NCI-H510A (cell line): ENCODE measurements at regions not wholly inside any gene's neighbourhood (a gene's known extent, or its start where the extent isn't known, plus 50 kb on each side); places are given as distances from the start of the nearest gene placed in this dataset.
"Not testable (repeated sequence)": the region's sequence is repeated elsewhere in the genome, so short reads cannot be mapped to it uniquely, and the experiment has no call there.

Experiments used
- DNase-seq: peaks from one replicate; lab custom pipeline; 2025; lab: John Stamatoyannopoulos, UW

DNA sequence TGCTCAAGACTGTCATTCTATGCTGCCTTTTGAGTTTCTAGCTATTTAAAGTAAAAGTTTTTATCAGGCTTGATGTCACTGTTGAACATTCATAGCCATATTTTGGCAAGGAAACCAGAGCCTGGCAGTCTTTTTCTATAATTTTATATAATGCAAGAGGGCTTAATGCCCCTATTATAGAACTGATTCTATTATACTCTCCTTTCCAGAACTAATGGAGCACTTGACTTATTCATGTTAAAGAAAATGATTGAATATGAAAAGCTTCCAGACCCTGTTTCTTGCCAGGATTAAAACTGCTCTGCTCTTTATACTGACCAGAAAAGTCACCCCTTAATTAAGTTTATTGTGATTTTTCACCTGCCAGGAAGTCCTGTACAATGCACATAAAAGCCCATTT lies 337.6 kb upstream of the CHRM2 start:
- no peak for DNase-seq

GRCh38 chr7:136528329-136528728 lies 340.1 kb upstream of the CHRM2 start:
- no peak for DNase-seq

GRCh38 chr7:136527554-136527953 lies 340.9 kb upstream of the CHRM2 start:
- DNase-seq, result no peak

- DNase-seq, result no peak
These were observed 341.9 kb upstream of the CHRM2 start for GRCh38 chr7:136526408-136527105.

DNA sequence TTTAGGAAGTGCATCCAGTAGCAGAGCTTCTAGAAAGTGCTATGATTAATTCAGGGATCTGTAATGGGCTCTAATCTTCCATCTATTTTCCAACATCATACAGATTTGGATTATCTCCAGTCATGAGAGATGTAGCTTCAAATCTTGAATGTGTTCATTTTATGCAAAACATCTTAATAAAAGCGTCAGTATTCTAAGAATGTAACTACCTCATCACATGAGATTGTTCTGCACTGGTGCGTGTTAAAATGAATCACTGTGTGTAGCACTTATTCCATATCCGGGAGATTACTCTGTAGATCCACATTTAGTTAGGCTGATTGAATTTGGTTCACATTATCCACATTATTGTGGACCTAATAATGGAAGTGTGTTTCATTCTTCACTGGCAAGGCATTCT lies 344.9 kb upstream of the CHRM2 start:
- no peak for DNase-seq

DNA sequence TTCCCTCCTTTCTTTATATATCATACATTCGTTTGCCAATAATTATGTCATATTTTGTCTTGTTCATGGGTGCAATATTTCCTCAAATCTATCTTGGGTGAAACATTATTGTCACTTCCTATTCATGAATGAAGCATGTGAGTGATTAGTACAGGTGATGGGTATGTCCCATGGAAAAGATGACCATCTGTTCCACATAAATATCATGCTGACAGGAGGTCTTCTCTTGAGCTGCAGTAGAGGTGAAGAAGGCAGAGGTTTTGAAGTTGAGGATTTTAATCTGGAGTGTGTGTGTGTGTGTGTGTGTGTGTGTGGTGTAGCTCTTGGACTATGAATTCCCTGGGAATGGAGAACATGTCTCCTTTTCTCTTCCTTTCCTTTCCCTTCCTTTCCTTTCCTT lies 350.5 kb upstream of the CHRM2 start:
- no peak for DNase-seq

DNA sequence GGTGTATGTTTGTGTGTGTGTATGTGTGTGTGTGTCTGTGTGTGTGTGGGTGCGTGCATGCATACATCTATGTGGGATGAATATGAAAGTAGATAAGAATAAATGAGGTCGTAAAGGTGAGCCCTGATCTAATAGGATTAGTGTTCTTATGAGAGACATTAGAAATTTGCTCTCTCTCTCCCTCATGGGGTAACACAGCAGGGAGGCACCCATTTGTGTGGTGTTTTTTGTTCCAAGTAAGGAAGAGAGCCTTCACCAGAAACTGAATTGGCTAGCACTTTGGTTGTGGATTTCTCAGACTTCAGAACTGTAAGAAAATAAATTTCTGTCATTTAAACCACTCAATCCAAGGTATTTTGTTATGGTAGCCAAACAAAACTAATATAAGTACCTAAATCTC lies 353.7 kb upstream of the CHRM2 start:
- no peak for DNase-seq

DNA sequence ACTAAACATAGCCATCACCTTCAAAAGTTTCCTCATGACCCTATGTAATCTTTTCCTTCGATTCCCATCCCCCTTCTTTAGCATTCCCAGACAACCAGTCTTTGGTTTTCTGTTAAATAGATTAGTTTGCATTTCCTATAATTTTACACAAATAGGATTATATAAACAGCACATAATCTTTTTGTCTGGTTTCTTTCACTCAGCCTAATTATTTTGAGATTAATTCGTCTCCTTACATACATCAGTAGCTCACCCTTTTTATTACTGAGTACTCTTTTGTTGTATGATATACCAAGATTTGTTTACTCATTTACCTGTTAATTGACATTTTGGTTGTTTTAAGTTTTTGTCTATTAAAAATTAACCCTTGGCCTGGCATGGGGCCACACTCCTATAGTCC lies 354.7 kb upstream of the CHRM2 start:
- DNase-seq, result no peak

GRCh38 chr7:136509466-136509865 lies 359.0 kb upstream of the CHRM2 start:
- no peak for DNase-seq

DNA sequence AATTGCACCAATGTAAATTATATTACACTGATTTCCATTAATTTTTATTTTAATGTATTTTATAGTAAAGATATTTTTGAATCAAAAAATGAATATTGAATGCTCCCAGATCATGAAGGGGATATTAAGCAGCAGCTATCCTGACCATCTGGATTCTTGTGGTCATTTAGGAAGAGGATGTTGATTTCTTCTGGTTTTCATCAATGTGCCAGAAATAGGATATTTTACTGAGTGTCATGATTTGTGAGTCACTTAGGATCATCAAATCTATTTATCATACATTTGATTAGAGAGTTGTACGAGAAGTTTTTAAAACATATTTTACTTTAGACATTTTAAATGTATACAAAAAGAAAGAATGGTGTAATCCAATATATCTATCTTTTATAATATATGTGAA lies 366.3 kb upstream of the CHRM2 start:
- no peak for DNase-seq

GRCh38 chr7:136501151-136501550 lies 367.3 kb upstream of the CHRM2 start:
- DNase-seq, result no peak

DNA sequence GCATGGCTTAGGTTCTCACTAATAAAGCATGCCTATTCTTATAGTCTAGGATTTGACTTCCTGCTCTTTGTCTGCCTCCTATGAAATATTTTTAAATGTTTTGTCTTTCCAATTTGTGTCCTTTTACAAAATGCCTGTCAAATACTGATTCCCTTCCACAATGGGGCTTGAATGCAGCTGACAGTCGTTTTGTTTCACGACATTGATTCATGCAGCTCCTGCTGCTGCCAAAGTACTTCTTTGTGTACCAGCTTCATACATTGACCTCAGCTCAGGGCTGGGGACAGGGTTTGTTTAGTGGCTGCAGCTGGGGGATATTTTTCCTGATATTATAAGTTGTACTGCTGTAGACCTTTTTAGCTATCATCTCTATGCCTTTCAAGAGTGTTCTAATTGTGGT lies 371.9 kb upstream of the CHRM2 start:
- DNase-seq, result no peak

DNA sequence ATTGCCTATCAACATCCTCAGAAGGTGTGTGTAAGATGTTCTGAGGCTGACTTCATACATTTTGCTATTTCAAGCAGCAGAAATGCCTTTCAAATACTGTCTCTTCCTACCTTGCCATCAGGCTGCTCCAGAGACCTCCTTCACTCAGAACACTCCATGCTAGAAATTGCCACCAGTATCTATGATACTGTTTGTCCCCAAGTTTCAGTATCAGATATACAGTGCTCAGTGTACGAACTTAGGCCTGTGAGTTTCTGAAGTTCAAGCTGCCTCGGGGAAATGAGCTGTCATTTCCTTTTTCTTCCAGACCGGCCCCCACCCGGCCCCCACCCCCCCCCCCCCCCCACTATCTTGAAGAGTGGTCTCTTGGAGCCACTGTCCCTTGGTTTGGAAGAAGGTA lies 373.4 kb upstream of the CHRM2 start:
- DNase-seq, result no peak

DNA sequence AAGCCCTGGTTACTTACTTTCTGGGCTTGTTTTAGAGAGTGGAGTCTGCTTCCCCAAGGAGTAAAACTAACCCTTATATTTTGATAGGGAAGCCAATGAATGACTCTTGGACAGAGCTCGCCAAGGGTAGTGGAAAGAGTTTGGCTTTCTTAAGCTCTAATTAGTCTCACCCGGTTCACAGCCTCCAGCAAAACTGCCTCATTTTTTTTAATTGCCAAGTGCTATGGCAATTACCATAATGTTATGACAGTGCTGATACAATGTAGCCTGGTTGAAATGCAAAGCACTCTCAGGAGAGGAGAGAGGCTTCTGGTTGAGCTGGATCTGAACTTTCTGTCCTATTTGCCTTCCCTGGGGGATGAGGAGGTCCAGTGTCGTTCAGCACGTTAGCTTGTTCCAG lies 376.1 kb upstream of the CHRM2 start:
- DNase-seq, result no peak

DNA sequence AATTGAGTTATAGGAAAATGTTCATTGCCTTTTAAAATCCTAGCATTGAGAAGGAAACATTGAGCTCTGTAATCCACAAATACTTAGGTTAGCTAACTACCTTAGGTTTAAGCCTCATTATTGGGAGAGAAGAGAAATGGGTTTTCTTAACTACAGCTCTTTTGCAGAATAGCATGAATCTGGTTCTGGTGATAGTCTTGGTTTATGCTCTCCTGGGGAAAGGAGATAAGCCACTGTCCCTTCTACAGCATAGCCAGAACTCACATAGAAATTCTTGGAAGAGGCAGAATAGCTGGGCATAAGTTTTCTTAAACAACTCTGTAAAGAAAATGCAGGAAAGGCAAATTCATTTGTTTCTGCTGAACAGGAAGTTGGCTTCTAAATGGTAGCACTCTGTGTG lies 378.6 kb upstream of the CHRM2 start:
- no peak for DNase-seq

DNA sequence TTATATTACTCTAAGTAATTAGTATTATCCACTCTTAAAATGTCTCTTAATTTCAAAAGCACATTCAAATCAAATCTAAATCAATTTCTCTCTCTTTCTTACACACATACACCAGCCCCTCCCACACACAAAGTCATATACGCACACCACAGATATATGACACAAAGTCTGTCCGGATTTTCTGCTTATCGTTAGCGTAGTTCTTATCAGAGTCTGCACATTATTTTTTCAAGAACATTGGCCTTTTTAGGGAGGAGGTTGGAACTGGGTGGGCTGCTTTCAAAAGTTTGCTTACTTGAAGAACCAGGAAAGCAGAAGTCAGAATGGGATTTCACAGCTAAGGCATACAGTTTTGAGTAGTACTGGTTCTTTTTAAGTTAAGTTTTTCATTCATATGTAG lies 387.6 kb upstream of the CHRM2 start:
- DNase-seq, result no peak

DNA sequence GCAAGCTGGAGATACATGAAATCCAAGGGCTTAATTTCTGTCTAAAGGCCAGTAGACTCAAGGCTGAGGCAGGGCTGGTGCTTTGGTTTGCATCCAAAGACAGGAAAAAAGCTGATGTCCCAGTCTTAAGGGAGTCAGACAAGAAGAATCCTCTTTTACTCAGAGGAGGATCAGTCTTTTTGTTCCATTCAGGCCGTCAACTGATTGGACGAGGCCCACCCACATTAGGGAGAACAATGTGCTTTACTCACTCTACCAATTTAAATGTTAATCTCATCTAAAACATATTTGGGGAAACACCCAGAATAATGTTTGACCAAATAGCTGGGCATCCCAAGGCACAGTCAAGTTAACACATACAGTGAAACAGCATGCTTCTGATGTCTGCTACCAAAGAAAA lies 388.5 kb upstream of the CHRM2 start:
- no peak for DNase-seq

DNA sequence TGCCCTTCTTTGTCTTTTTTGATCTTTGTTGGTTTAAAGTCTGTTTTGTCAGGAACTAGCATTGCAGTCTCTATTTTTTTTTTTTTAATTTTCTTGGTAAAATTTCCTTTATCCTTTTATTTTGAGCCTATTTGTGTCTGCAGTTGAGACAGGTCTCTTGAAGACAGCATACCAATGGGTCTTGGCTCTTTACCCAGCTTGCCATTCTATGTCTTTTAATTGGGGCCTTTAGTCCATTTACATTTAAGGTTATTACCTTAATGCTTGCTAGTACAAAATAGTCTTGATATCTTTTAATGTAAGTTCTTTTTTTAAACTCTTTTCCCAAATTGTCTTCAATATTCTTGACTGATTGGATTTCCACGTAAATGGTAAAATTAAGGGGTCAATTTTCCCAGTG lies 398.3 kb upstream of the CHRM2 start:
- DNase-seq, result no peak

GRCh38 chr7:136452949-136453348 lies 415.5 kb upstream of the CHRM2 start:
- DNase-seq, result no peak

DNA sequence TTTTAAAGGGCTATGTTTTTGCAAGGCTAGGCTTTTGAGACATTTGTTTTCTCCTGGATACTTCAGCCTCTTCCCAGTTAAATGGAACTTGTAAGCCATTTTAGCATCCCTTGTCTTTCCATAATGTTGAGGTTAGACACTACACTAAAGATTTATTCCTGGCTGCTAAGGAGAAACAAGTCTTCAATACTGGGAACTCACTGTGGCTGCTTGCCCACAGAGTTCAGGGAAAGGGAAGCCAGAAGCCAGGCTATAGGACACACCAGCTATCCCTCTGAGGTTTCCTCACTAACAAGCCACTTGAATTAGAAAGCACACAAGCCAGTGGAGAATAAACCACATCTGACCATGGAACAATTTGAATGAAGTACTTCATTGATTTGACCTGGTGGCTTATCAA lies 421.7 kb upstream of the CHRM2 start:
- DNase-seq, result no peak

DNA sequence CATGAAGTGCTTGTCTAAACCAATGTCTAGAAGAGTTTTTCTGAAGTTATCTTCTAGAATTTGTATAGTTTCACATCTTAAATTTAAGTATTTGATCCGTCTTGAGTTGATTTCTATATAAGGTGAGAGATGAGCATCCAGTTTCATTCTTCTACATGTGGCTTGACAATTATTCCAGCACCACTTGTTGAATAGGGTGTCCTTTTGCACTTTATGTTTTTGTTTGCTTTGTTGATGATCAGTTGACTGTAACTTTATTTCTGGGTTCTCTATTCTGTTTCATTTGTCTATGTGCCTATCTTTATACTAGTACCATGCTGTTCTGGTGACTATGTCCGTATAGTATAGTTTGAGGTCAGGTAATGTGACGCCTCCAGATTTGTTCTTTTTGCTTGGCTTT lies 426.6 kb upstream of the CHRM2 start:
- no peak for DNase-seq

GRCh38 chr7:136431736-136432135 lies 436.7 kb upstream of the CHRM2 start:
- not testable (repeated sequence) for DNase-seq

DNA sequence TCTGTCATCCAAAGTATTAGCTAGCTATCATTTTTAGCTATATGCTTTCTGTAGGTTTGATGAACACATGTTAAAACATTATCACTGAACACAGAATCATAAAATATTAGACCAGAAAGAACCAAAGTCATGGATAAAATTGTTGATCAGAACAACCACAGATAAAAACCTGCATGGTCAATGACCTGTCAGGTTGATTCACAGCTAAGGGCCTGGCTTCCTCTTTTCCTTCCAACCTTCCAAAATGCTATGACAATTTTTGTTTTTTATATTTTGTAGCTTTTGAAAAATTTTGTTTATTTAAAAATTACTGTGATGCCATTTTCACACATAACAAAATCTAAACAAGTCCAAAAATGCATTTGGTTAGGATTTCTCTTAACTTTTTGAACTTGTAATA lies 444.4 kb upstream of the CHRM2 start:
- no peak for DNase-seq

DNA sequence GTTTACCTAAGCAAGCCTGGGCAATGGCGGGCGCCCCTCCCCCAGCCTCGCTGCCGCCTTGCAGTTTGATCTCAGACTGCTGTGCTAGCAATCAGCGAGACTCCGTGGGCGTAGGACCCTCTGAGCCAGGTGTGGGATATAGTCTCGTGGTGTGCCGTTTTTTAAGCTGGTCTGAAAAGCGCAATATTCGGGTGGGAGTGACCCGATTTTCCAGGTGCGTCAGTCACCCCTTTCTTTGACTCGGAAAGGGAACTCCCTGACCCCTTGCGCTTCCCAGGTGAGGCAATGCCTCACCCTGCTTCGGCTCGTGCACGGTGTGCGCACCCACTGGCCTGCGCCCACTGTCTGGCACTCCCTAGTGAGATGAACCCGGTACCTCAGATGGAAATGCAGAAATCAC lies 442.6 kb upstream of the MTPN start:
- not testable (repeated sequence) for DNase-seq

DNA sequence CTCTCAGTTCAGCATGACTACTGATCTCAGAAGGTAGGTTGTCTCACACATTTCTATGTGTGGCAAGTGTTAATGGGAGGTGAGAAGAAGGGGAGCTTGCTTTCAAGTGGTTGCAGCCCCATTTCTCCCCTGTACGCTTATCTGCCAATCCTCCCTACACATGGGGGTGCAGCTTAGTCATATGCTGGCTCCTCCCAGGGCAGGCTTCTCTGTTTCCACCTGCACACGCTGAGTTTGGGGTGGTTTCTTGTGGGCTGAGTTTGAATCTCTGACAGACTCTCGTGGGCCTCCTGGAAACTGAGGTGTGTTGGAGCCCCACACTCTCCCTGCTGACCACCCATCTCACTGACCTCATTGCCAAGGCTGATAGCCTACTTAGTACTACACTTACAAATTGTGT lies 435.8 kb upstream of the MTPN start:
- DNase-seq, result no peak
